NCI-H2029 treated with DMSO at 0.1 percent for 48 hours (cell line): ENCODE measurements at regions not wholly inside any gene's neighbourhood (a gene's known extent, or its start where the extent isn't known, plus 50 kb on each side); places are given as distances from the start of the nearest gene placed in this dataset.

ENCODE experiments used
- DNase-seq: peaks from one replicate; lab custom pipeline; 2025; lab: John Stamatoyannopoulos, UW

GRCh38 chr22:47713941-47714340, 951.5 kb downstream of the TBC1D22A start:
- no peak for DNase-seq

GRCh38 chr22:47710135-47710534, 947.7 kb downstream of the TBC1D22A start:
- DNase-seq, result no peak

- DNase-seq, result no peak
Observed at GRCh38 chr22:47705350-47705749, 942.9 kb downstream of the TBC1D22A start.

- DNase-seq, result no peak
Observed at GRCh38 chr22:47698906-47699305, 936.5 kb downstream of the TBC1D22A start.

- DNase-seq, result no peak
Observed at GRCh38 chr22:47697861-47698260, 935.4 kb downstream of the TBC1D22A start.

GRCh38 chr22:47696776-47697175, 934.3 kb downstream of the TBC1D22A start:
- DNase-seq, result no peak

- DNase-seq, result no peak
Observed at GRCh38 chr22:47695176-47695575, 932.7 kb downstream of the TBC1D22A start.

- no peak for DNase-seq
Observed at GRCh38 chr22:47694536-47695130, 932.2 kb downstream of the TBC1D22A start.

- DNase-seq, result no peak
Observed at GRCh38 chr22:47693606-47694005, 931.2 kb downstream of the TBC1D22A start.

- DNase-seq, result no peak
Observed at GRCh38 chr22:47692811-47693210, 930.4 kb downstream of the TBC1D22A start.

- DNase-seq, result no peak
Observed at GRCh38 chr22:47691152-47691895, 928.9 kb downstream of the TBC1D22A start.

GRCh38 chr22:47690586-47690985, 928.1 kb downstream of the TBC1D22A start:
- no peak for DNase-seq

- DNase-seq, result no peak
Observed at GRCh38 chr22:47690166-47690565, 927.7 kb downstream of the TBC1D22A start.

- no peak for DNase-seq
Observed at GRCh38 chr22:47687776-47688175, 925.3 kb downstream of the TBC1D22A start.

GRCh38 chr22:47687346-47687655, 924.9 kb downstream of the TBC1D22A start:
- DNase-seq, result no peak

- DNase-seq, result no peak
Observed at GRCh38 chr22:47686594-47687345, 924.3 kb downstream of the TBC1D22A start.

- DNase-seq, result no peak
Observed at GRCh38 chr22:47681411-47682165, 919.1 kb downstream of the TBC1D22A start.

GRCh38 chr22:47678636-47679287, 916.3 kb downstream of the TBC1D22A start:
- no peak for DNase-seq

GRCh38 chr22:47678048-47678447, 915.6 kb downstream of the TBC1D22A start:
- no peak for DNase-seq

GRCh38 chr22:47676685-47677084, 914.2 kb downstream of the TBC1D22A start:
- no peak for DNase-seq

GRCh38 chr22:47674600-47674999, 912.1 kb downstream of the TBC1D22A start:
- no peak for DNase-seq

- DNase-seq, result no peak
Observed at GRCh38 chr22:47673557-47673956, 911.1 kb downstream of the TBC1D22A start.
